BJ (cell line): ENCODE measurements at regions not wholly inside any gene's neighbourhood (a gene's known extent, or its start where the extent isn't known, plus 50 kb on each side); places are given as distances from the start of the nearest gene placed in this dataset.
A peak's percentile ranks its signal among the peaks of the same experiment; 100 is the strongest.

Source experiments
- CTCF ChIA-PET: fragments of 350-600 bp; formaldehyde crosslinking; extraction: SDS; loops from one replicate; lab custom pipeline; 2021; ENCODE audit warnings: antibody characterized with exemption, inconsistent platforms; lab: Yijun Ruan, JAX
- POLR2A ChIA-PET: fragments of 300-600 bp; sonication (Branson Sonifier 250); formaldehyde crosslinking; extraction: SDS; loops from one replicate; lab custom pipeline; 2021; ENCODE audit warnings: antibody characterized with exemption; lab: Charles Lee
- DNase-seq: peaks from one replicate; pipeline ENCODE4 v3.0.0-alpha.2; 2011; ENCODE audit warnings: low read depth
- H3K27me3 ChIP-seq: 2 replicates; pipeline ENCODE4 v1.6.0; 2011; ENCODE audit warnings: low read length; ENCODE audit not compliant: control insufficient read depth, insufficient read depth
- H3K36me3 ChIP-seq: 2 replicates; pipeline ENCODE4 v1.5.1; 2011; ENCODE audit warnings: low read length; ENCODE audit not compliant: control insufficient read depth, insufficient read depth
- H3K4me3 ChIP-seq: 2 replicates; pipeline ENCODE4 v1.5.1; 2011; ENCODE audit warnings: low read depth, mild to moderate bottlenecking, control low read depth, low read length
- TF ChIP-seq, protein P1 (sequence below): IDR thresholded peaks from 2 replicates; pipeline ENCODE4 v1.5.1; 2011; ENCODE audit warnings: low read depth, mild to moderate bottlenecking, control low read depth, inconsistent platforms, low read length, moderate library complexity; ENCODE audit not compliant: insufficient read depth

DNA sequence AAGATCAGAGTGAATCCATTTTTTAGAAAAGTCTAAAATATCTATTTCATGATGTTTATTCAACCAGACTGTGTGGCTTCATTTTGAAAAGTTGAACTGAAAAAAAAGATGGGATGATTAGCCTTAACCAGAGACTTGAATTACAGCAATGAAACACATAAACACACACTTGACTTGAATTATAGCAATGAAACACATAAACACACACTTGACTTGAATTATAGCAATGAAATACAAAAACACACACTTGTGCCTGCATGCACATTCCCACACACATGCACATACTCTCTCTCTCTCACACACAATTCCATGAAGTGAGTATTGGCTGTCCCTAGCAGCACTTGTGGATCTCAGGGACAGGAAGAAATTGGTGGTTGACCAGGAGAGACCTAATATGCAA, 286.8 kb downstream of the USP46 start:
- TF ChIP-seq, protein P1, sequence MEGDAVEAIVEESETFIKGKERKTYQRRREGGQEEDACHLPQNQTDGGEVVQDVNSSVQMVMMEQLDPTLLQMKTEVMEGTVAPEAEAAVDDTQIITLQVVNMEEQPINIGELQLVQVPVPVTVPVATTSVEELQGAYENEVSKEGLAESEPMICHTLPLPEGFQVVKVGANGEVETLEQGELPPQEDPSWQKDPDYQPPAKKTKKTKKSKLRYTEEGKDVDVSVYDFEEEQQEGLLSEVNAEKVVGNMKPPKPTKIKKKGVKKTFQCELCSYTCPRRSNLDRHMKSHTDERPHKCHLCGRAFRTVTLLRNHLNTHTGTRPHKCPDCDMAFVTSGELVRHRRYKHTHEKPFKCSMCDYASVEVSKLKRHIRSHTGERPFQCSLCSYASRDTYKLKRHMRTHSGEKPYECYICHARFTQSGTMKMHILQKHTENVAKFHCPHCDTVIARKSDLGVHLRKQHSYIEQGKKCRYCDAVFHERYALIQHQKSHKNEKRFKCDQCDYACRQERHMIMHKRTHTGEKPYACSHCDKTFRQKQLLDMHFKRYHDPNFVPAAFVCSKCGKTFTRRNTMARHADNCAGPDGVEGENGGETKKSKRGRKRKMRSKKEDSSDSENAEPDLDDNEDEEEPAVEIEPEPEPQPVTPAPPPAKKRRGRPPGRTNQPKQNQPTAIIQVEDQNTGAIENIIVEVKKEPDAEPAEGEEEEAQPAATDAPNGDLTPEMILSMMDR: no peak
- Histone ChIP-seq H3K27me3 (no peaks in the 10 kb centered on the region; the same call in 1 of the 2 replicates), H3K36me3 (no peaks in the 10 kb centered on the region), H3K4me3 (no peak overlapping the region)
- CTCF ChIA-PET: no interaction called here
- no peak for DNase-seq
- POLR2A ChIA-PET: no interaction called here

GRCh38 chr4:52372747-52373146, 286.4 kb downstream of the USP46 start:
- ChIA-PET CTCF (interaction anchor here (1.0 kb wide), 1 partner anchor 611 kb away, joined by 3 read pairs; no protein-coding TSS in a partner anchor), POLR2A (no interaction called here)
- no peak for DNase-seq

GRCh38 chr4:52373650-52374049, 285.5 kb downstream of the USP46 start:
- H3K4me3 ChIP-seq: no peak overlapping the region
- TF ChIP-seq, protein P1: no peak
- ChIA-PET CTCF (interaction anchor here (1.0 kb wide), 1 partner anchor 610 kb away, joined by 3 read pairs; no protein-coding TSS in a partner anchor), POLR2A (no interaction called here)
- H3K36me3 ChIP-seq: no peaks in the 10 kb centered on the region
- no peak for DNase-seq
- H3K27me3 ChIP-seq: no peaks in the 10 kb centered on the region; the same call in 1 of the 2 replicates

More at GRCh38 chr4:52372747-52373146, 286.4 kb downstream of the USP46 start:
- Histone ChIP-seq H3K36me3 (no peaks in the 10 kb centered on the region), H3K27me3 (no peaks in the 10 kb centered on the region; the same call in 1 of the 2 replicates), H3K4me3 (no peak overlapping the region)
- TF ChIP-seq, protein P1: no peak

DNA sequence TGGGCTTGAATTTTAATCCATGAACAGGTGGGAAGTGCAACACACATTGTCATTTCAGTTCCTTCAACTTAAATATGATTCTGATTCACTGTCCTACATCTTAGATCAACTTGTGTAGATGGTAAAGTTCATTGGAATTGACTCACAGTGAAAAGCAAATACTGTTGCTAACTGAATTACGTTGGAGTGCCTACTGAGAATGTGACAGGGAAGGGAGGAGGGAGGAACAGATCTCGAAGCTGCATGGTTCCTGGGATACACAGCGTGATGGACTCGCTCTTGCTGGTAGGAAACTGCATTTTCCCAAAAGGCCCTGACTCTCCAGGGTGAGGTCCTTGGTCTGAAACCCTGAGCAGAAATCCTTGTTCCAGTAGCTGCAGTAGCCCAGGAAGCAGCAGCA, 284.2 kb downstream of the USP46 start:
- Histone ChIP-seq H3K36me3 (no peaks in the 10 kb centered on the region), H3K4me3 (no peak overlapping the region), H3K27me3 (no peaks in the 10 kb centered on the region; the same call in 1 of the 2 replicates)
- ChIA-PET CTCF (interaction anchor here (1.0 to 5.0 kb wide), 5 partner anchors 12 to 1859 kb away, joined by 3 to 40 read pairs (median 4); no protein-coding TSS in a partner anchor), POLR2A (no interaction called here)
- TF ChIP-seq, protein P1: no peak
- no peak for DNase-seq

DNA sequence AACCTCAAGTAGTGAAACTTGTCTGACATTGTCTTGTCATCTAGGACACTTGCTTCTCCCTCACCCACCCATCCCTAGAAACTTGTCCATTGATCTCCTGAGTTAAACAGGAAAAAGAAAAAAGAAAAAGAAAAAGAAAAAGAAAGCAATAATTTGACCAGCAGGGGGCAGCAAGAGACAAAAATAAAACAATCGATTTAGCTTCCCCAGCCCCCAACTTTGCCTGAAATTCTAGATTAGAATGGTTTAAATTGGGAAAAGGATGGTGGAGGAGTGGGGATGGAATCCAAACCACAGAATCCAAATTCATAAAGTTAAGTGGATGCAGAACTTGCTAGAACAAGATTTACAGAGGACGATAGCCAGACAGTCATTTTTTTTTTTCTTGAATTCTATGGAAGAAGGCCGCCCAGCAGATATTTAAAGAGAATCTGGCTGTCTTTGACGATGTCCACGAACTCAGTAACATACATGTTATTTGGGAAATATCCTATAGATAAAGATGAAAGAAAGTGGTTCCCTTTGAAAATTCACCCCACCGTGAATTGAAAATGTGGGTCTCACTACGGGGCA, 282.9 kb downstream of the USP46 start:
- Histone ChIP-seq H3K27me3 (no peaks in the 10 kb centered on the region; the same call in 1 of the 2 replicates), H3K4me3 (no peak overlapping the region), H3K36me3 (no peaks in the 10 kb centered on the region)
- POLR2A ChIA-PET: no interaction called here
- TF ChIP-seq, protein P1: peak; percentile 45
- peak; percentile 4 for DNase-seq
- CTCF ChIA-PET: interaction anchor here (0.6 to 5.0 kb wide), 12 partner anchors 10 to 615 kb away, joined by 3 to 40 read pairs (median 3); no protein-coding TSS in a partner anchor
